Endothelial cell of umbilical vein (primary cell): ENCODE measurements at regions not wholly inside any gene's neighbourhood (a gene's known extent, or its start where the extent isn't known, plus 50 kb on each side); places are given as distances from the start of the nearest gene placed in this dataset.

Experiments used
- BruUV-seq: library from RNA; stranded (reverse); fragments of 400-500 nt; replicated peaks from 2 replicates; lab custom pipeline; 2021; lab: Mats Ljungman, UMichigan
- CTCF ChIA-PET: fragments of 300-600, 350-600 bp; sonication (Branson Sonifier 250); formaldehyde crosslinking; loops from one replicate; lab custom pipeline; 2021; ENCODE audit warnings: antibody characterized with exemption, inconsistent platforms; lab: Charles Lee
- POLR2A ChIA-PET: fragments of 300-600, 350-600 bp; sonication (Branson Sonifier 250); formaldehyde crosslinking; loops from one replicate; lab custom pipeline; 2021; ENCODE audit warnings: antibody characterized with exemption, inconsistent platforms; lab: Charles Lee
- DNase-seq: peaks from one replicate; pipeline ENCODE4 v3.0.0-alpha.2; 2011; ENCODE audit warnings: low read depth, low spot score
- FAIRE-seq: peaks from 2 replicates; lab custom pipeline; 2011; peaks lifted over from hg19 to GRCh38; lab: Jason Lieb, UNC
- H2AFZ ChIP-seq: 2 replicates; pipeline ENCODE4 v1.6.0; 2012; ENCODE audit warnings: low read depth, low read length, control low read depth, inconsistent platforms
- H3K27ac ChIP-seq: 2 replicates; pipeline ENCODE4 v1.5.1; 2011; ENCODE audit warnings: low read depth, mild to moderate bottlenecking, control low read depth, low read length, moderate library complexity; ENCODE audit not compliant: insufficient read depth
- H3K27me3 ChIP-seq, 2 experiments: 2 replicates each; pipeline versions ENCODE4 v1.6.0 to v1.6.1; 2011; ENCODE audit warnings: low read length in 2 of 2, mixed read lengths in 1 of 2; ENCODE audit not compliant: control insufficient read depth in 2 of 2, insufficient read depth in 2 of 2
- H3K36me3 ChIP-seq, 2 experiments: 2 replicates in 1 of 2; 3 replicates in 1 of 2; pipeline ENCODE4 v1.5.1; 2011; ENCODE audit warnings: low read length in 2 of 2, mild to moderate bottlenecking in 1 of 2, moderate library complexity in 1 of 2; ENCODE audit not compliant: control insufficient read depth in 2 of 2, insufficient read depth in 2 of 2; ENCODE audit errors: extremely low read depth in 1 of 2
- H3K4me1 ChIP-seq: 3 replicates; pipeline ENCODE4 v1.5.1; 2011; ENCODE audit warnings: mild to moderate bottlenecking, low read length; ENCODE audit not compliant: control insufficient read depth, insufficient read depth; ENCODE audit errors: extremely low read depth
- H3K4me2 ChIP-seq: 2 replicates; pipeline ENCODE4 v1.6.1; 2011; ENCODE audit warnings: low read length, control low read depth, mixed read lengths; ENCODE audit not compliant: insufficient read depth
- H3K4me3 ChIP-seq, 3 experiments: fragments of 200-600 bp in 1 of 3; sonication (generic), shearing (Covaris generic) in 1 of 3; replicated peaks in 1 of 3; 2 replicates each; pipeline ENCODE4 v1.5.1; 2011 to 2016; ENCODE audit warnings: control low read depth in 3 of 3, low read length in 3 of 3, mild to moderate bottlenecking in 2 of 3, inconsistent platforms in 1 of 3, low read depth in 1 of 3, moderate library complexity in 1 of 3; ENCODE audit not compliant: insufficient read depth in 1 of 3
- H3K79me2 ChIP-seq: 2 replicates; pipeline ENCODE4 v1.6.0; 2012; ENCODE audit warnings: low read length, inconsistent platforms; ENCODE audit not compliant: control insufficient read depth, insufficient read depth
- H3K9ac ChIP-seq: replicated peaks from 2 replicates; pipeline ENCODE3; 2011; ENCODE audit warnings: low read length, control low read depth; ENCODE audit not compliant: insufficient read depth; ENCODE audit errors: extremely low read depth
- H3K9me1 ChIP-seq: replicated peaks from 3 replicates; pipeline ENCODE4 v1.6.0; 2011; ENCODE audit warnings: mild to moderate bottlenecking, low read length; ENCODE audit not compliant: control insufficient read depth, insufficient read depth; ENCODE audit errors: extremely low read depth
- H3K9me3 ChIP-seq: replicated peaks from 2 replicates; pipeline ENCODE4 v1.5.1; 2012; ENCODE audit warnings: low read length, inconsistent platforms; ENCODE audit not compliant: control insufficient read depth, insufficient read depth
- H4K20me1 ChIP-seq: replicated peaks from 2 replicates; pipeline ENCODE3; 2011; ENCODE audit warnings: mild to moderate bottlenecking, low read length; ENCODE audit not compliant: control insufficient read depth, insufficient read depth; ENCODE audit errors: extremely low read depth
- CTCF ChIP-seq, 2 donors: IDR thresholded peaks; 1 replicate in 1 of 2; 2 replicates in 1 of 2; pipeline ENCODE4 v1.5.1; 2011; ENCODE audit warnings: low read length in 2 of 2, mild to moderate bottlenecking in 2 of 2, moderate library complexity in 2 of 2, control low read depth in 1 of 2, inconsistent platforms in 1 of 2, low read depth in 1 of 2; ENCODE audit not compliant: insufficient read depth in 1 of 2; ENCODE audit errors: extremely low read depth in 1 of 2
- EZH2 ChIP-seq: IDR thresholded peaks from 2 replicates; pipeline ENCODE4 v1.6.1; 2012; ENCODE audit warnings: borderline replicate concordance, low read depth, mild to moderate bottlenecking, moderate library complexity, low read length, inconsistent platforms; ENCODE audit not compliant: severe bottlenecking
- FOS ChIP-seq: IDR thresholded peaks from 2 replicates; pipeline ENCODE4 v1.6.1; 2011; ENCODE audit warnings: mild to moderate bottlenecking, low read length, moderate library complexity, borderline replicate concordance; ENCODE audit not compliant: insufficient read depth
- GATA2 ChIP-seq: IDR thresholded peaks from 2 replicates; pipeline ENCODE4 v1.7.0; 2011; ENCODE audit warnings: low read depth, mild to moderate bottlenecking, moderate library complexity, mixed read lengths, low read length; ENCODE audit not compliant: insufficient read length, insufficient read depth
- JUN ChIP-seq: IDR thresholded peaks from 2 replicates; pipeline ENCODE4 v1.6.1; 2011; ENCODE audit warnings: borderline replicate concordance, low read depth; ENCODE audit not compliant: insufficient read length, insufficient read depth
- MAX ChIP-seq: IDR thresholded peaks from 2 replicates; pipeline ENCODE4 v1.6.1; 2011; ENCODE audit not compliant: insufficient read depth, insufficient read length
- MYC ChIP-seq: IDR thresholded peaks from one replicate; pipeline ENCODE4 v1.6.1; 2011; ENCODE audit warnings: mild to moderate bottlenecking, low read depth, low read length
- POLR2A ChIP-seq: IDR thresholded peaks from 2 replicates; pipeline ENCODE4 v1.6.1; 2012; ENCODE audit warnings: low read depth, mild to moderate bottlenecking, control low read depth, low read length
- POLR2AphosphoS5 ChIP-seq: IDR thresholded peaks from 2 replicates; pipeline ENCODE4 v1.6.1; 2012; ENCODE audit warnings: low read depth, mild to moderate bottlenecking, control low read depth, low read length, moderate library complexity; ENCODE audit not compliant: insufficient read depth
- dilution Hi-C: fragments of 300-500 bp; cut with MboI; formaldehyde crosslinking; loops from one replicate; pipeline ENCODE4 v1.15.0; 2019; ENCODE audit warnings: low sequenced_read_pairs; ENCODE audit not compliant: extremely low pct_ligation_motif_present
- intact Hi-C: fragments of 100-400 bp; cut with micrococcal nuclease; formaldehyde crosslinking; loops from one replicate; pipeline ENCODE4 v1.10.0; 2022

GRCh38 chrX:39381422-39381821 is 580.2 kb downstream of the MID1IP1 start:
- POLR2A ChIA-PET = no interaction called here
- dilution Hi-C loops = no loop called here
- H3K4me1 ChIP-seq = no peaks in the 10 kb centered on the region
- H3K4me2 ChIP-seq = no peak overlapping the region
- no peaks in the 10 kb centered on the region for H3K36me3 ChIP-seq
- no peak overlapping the region for H3K27ac ChIP-seq
- no peaks in the 10 kb centered on the region for H3K9me1 ChIP-seq
- no peaks in the 10 kb centered on the region for H3K9me3 ChIP-seq
- no peaks in the 10 kb centered on the region for H3K27me3 ChIP-seq
- DNase-seq = no peak
- H3K9ac ChIP-seq = no peak overlapping the region
- TF ChIP-seq POLR2A (no peak), CTCF (IDR thresholded peaks at IDR 0.05; ENCODE audit: extremely low read depth in 1 of 2, insufficient read depth in 1 of 2, low read depth in 1 of 2, low read length in 2 of 2) (no peak), POLR2AphosphoS5 (no peak), GATA2 (no peak), MYC (no peak), EZH2 (no peak), MAX (no peak), JUN (no peak), FOS (no peak)
- H2AFZ ChIP-seq = no peak overlapping the region
- BruUV-seq = no TSS peak
- no peak for FAIRE-seq
- H3K4me3 ChIP-seq = no peak overlapping the region
- H3K79me2 ChIP-seq = no peaks in the 10 kb centered on the region
- H4K20me1 ChIP-seq = no peaks in the 10 kb centered on the region
- intact Hi-C loops = no loop called here
- CTCF ChIA-PET = interaction anchor here (1.2 kb wide), 1 partner anchor 18 kb away, joined by 3 read pairs; no protein-coding TSS in a partner anchor
